ENCODE measurements at regions not wholly inside any gene's neighbourhood (a gene's known extent, or its start where the extent isn't known, plus 50 kb on each side); places are given as distances from the start of the nearest gene placed in this dataset.

DNA sequence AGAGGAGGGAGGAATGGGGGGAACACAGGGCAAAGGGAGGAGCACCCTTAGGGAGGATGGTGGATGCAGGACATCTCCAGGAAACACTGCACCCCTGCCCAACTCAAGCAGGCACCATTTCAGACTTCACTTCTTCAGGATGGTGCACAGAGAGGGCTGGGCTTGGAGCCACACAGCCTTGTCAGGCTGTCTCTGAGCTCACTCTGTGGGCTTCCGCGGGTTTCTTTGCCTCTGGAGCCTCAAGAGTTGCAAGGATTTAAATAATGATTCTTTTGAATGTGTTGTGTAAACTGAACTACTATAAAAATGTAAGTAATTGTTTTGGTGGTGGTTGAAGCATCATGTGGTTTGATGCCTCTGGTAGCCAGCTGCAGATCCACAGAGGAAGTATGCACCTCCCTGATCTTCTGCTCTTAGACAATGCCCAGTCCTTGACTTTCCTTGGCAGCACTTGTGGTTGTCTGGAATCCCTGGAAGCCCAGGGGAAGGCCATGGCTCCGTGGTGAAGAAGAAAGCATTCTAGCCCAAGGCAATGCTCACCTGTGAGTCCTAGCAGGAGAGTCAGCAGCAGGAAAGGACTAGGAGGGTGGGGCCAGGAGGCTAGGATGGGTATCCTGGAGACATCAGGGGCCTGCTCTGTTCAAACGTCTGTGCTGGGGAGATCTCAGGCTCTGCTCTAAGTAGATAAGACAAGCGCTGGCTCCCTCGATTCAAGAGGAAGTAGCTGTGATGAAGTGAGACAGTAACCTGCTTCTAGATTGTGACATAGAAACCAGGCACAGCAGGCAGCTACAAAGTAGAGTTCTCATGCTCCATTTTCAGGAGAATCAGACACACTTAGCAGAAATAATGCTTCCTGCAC lies 50.2 kb upstream of the SIRPG start:
- no peak for DNase-seq

All from NCI-H1694 (cell line).